ENCODE measurements at regions not wholly inside any gene's neighbourhood (a gene's known extent, or its start where the extent isn't known, plus 50 kb on each side); places are given as distances from the start of the nearest gene placed in this dataset.

DNA sequence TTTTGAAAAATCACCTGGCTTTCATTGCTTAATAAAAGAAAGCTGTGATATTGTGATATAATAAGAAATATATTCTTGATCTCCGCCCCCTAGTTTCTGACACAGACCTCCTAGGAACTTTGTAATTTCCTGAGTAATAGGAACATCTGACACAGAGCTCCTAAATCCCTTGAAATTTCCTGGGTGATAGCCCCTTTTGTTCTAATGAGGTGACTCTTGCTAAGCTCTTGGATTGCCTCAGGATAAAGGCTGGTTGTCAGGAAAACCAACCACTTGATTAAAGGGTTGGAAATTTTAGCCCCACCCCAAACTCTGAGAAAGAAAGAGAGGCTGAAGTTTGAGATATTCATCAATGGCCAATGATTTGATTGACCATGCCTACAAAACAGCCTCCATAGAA, 326.4 kb upstream of the KIF2B start:
- POLR2A ChIA-PET (ENCODE audit: unreplicated experiment) = no interaction called here
- CTCF ChIA-PET = interaction anchor here (0.6 kb wide), 1 partner anchor 775 kb away, joined by 4 read pairs; no protein-coding TSS in a partner anchor
- intact Hi-C loops (cut with micrococcal nuclease) = no loop called here
- in situ Hi-C loops (cut with MboI; ENCODE audit: low sequenced_read_pairs) = no loop called here
- Histone ChIP-seq H2BK15ac (ENCODE audit: low read depth, low read length) (no peak overlapping the region), H3K27me3 (ENCODE audit: control insufficient read depth, insufficient read depth, low read length) (no peaks in the 10 kb centered on the region), H3K56ac (ENCODE audit: extremely low read depth, insufficient read depth, low read length) (no peak overlapping the region), H4K91ac (ENCODE audit: insufficient read depth, low read depth, low read length) (no peak overlapping the region), H3K27ac (ENCODE audit: insufficient read depth, low read length) (no peak overlapping the region), H3K18ac (ENCODE audit: low read depth, low read length) (no peak overlapping the region), H4K8ac (ENCODE audit: low read depth in 2 of 2, low read length in 2 of 2) (no peak overlapping the region), H2BK20ac (ENCODE audit: low read depth, low read length) (no peak overlapping the region), H2AK5ac (ENCODE audit: low read depth, low read length) (no peak overlapping the region), H3K79me1 (ENCODE audit: low read depth in 1 of 2, low read length in 2 of 2) (no peaks in the 10 kb centered on the region), H3K23ac (ENCODE audit: low read depth, low read length) (no peak overlapping the region), H3K9me3 (ENCODE audit: control insufficient read depth, insufficient read depth, low read length) (peaks cover 2% of the 10 kb centered on the region), H2BK5ac (ENCODE audit: low read depth, low read length, poor library complexity, severe bottlenecking) (no peak overlapping the region), H2AFZ (replicated peaks; ENCODE audit: low read length, poor library complexity) (no peak overlapping the region), H3K4me1 (ENCODE audit: control insufficient read depth, insufficient read depth, low read length) (no peaks in the 10 kb centered on the region), H3K4ac (ENCODE audit: low read depth, low read length) (no peak overlapping the region), H3K4me3 (ENCODE audit: insufficient read depth, low read depth, low read length) (no peak overlapping the region), H3K4me2 (ENCODE audit: low read depth, low read length) (no peak overlapping the region), H2AK9ac (replicated peaks; ENCODE audit: low read depth, low read length, poor library complexity) (no peak overlapping the region), H3K14ac (replicated peaks; ENCODE audit: low read depth, low read length) (no peak overlapping the region), H3K9ac (ENCODE audit: low read depth, low read length) (no peak overlapping the region), H4K5ac (ENCODE audit: low read depth, low read length) (no peak overlapping the region), H3K36me3 (ENCODE audit: control insufficient read depth, insufficient read depth, low read length) (no peaks in the 10 kb centered on the region), H4K20me1 (ENCODE audit: insufficient read depth, low read length) (no peaks in the 10 kb centered on the region), H2BK120ac (ENCODE audit: low read depth, low read length) (no peak overlapping the region), H3K9me1 (ENCODE audit: insufficient read depth, low read length) (no peaks in the 10 kb centered on the region)
- ATAC-seq (ENCODE audit: low read depth) (no peak), DNase-seq (no peak)
- dilution Hi-C loops (cut with HindIII; ENCODE audit: low sequenced_read_pairs, unreplicated experiment) = no loop called here
- WGBS, 2 experiments (ENCODE audit: extremely low coverage in 2 of 2, insufficient read length in 1 of 2) = no CpG with 5 or more reads among the region's 1 CpG
- no TSS peak for BruUV-seq (replicated peaks)
- TF ChIP-seq MAFK (IDR thresholded peaks at IDR 0.05; ENCODE audit: low read depth, low read length) (no peak), FOS (IDR thresholded peaks at IDR 0.05; ENCODE audit: low read depth, low read length) (no peak), RFX5 (IDR thresholded peaks at IDR 0.05; ENCODE audit: low read depth, low read length) (no peak), CEBPB (IDR thresholded peaks at IDR 0.05; ENCODE audit: low read depth, low read length) (no peak), BHLHE40 (IDR thresholded peaks at IDR 0.05; ENCODE audit: low read depth, low read length) (no peak), RCOR1 (IDR thresholded peaks at IDR 0.05; ENCODE audit: insufficient replicate concordance, low read length) (no peak), NFE2L2 (IDR thresholded peaks at IDR 0.05; ENCODE audit: low read depth, low read length) (no peak), RAD21 (IDR thresholded peaks at IDR 0.05; ENCODE audit: low read length) (no peak), CHD1 (IDR thresholded peaks at IDR 0.05; ENCODE audit: low read depth, low read length) (no peak), MAZ (IDR thresholded peaks at IDR 0.05; ENCODE audit: borderline replicate concordance, low read depth, low read length) (no peak), MXI1 (IDR thresholded peaks at IDR 0.05; ENCODE audit: borderline replicate concordance, low read depth, low read length) (no peak), POLR2A (IDR thresholded peaks at IDR 0.05; ENCODE audit: low read depth, low read length) (no peak)
- TF ChIP-seq, protein P1, sequence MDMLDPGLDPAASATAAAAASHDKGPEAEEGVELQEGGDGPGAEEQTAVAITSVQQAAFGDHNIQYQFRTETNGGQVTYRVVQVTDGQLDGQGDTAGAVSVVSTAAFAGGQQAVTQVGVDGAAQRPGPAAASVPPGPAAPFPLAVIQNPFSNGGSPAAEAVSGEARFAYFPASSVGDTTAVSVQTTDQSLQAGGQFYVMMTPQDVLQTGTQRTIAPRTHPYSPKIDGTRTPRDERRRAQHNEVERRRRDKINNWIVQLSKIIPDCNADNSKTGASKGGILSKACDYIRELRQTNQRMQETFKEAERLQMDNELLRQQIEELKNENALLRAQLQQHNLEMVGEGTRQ (IDR thresholded peaks at IDR 0.05; ENCODE audit: low read depth, low read length) = no peak
- TF ChIP-seq, protein P2, sequence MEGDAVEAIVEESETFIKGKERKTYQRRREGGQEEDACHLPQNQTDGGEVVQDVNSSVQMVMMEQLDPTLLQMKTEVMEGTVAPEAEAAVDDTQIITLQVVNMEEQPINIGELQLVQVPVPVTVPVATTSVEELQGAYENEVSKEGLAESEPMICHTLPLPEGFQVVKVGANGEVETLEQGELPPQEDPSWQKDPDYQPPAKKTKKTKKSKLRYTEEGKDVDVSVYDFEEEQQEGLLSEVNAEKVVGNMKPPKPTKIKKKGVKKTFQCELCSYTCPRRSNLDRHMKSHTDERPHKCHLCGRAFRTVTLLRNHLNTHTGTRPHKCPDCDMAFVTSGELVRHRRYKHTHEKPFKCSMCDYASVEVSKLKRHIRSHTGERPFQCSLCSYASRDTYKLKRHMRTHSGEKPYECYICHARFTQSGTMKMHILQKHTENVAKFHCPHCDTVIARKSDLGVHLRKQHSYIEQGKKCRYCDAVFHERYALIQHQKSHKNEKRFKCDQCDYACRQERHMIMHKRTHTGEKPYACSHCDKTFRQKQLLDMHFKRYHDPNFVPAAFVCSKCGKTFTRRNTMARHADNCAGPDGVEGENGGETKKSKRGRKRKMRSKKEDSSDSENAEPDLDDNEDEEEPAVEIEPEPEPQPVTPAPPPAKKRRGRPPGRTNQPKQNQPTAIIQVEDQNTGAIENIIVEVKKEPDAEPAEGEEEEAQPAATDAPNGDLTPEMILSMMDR (conservative IDR thresholded peaks at IDR 0.05; ENCODE audit: low read depth, low read length) = no peak
- TF ChIP-seq, protein P3, sequence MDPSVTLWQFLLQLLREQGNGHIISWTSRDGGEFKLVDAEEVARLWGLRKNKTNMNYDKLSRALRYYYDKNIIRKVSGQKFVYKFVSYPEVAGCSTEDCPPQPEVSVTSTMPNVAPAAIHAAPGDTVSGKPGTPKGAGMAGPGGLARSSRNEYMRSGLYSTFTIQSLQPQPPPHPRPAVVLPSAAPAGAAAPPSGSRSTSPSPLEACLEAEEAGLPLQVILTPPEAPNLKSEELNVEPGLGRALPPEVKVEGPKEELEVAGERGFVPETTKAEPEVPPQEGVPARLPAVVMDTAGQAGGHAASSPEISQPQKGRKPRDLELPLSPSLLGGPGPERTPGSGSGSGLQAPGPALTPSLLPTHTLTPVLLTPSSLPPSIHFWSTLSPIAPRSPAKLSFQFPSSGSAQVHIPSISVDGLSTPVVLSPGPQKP (IDR thresholded peaks at IDR 0.05; ENCODE audit: borderline replicate concordance, low read depth, low read length) = no peak

All from IMR-90 (cell line).